HG03280 (cell line): ENCODE measurements at regions not wholly inside any gene's neighbourhood (a gene's known extent, or its start where the extent isn't known, plus 50 kb on each side); places are given as distances from the start of the nearest gene placed in this dataset.

Experiments
- ATAC-seq: cut with Tn5 transposase; IDR thresholded peaks from one replicate; pipeline ENCODE4 v1.9.1; 2021; ENCODE audit warnings: mild to moderate bottlenecking, moderate library complexity; ENCODE audit not compliant: unreplicated experiment

- ATAC-seq = no peak
Measured at GRCh38 chr9:74303945-74304344, 193.2 kb upstream of the RORB start.

DNA sequence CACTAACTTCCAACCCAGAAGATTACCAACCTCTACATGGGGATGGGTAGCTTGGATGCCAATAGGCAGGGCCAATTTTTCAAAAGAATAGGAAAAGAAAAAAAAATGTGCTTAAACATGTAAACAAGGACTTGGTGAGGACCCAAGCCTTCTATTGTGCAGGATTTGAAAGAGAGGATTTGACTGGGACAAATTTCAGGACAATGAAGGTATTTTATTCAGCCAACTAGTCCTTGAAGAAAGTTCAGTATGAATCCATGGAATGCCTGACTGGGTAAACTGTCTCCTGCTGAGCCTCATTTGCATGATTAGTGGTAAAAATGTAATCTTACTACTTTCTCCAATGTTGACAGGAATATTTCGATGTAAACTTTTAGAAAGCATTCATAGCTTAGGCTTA lies 192.5 kb upstream of the RORB start:
- no peak for ATAC-seq

DNA sequence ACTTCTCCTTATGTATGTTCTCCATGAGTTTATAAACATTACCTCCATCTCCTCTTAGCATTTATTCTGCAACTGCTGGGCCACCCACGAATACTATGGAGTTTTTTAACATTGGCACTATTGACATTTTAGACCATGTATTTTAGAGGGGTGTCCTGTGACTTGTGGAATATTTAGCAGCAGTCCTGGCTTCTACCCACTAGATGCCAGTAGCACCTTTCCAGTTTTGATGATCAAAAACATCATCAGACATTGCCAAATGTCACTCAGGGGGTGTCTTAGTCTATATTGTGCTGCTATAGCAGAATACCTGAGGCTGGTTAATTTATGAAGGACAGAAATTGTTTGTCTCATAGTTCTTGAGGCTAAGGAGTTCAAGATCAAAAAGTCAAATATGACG lies 187.5 kb upstream of the RORB start:
- no peak for ATAC-seq

- ATAC-seq = no peak
Measured at GRCh38 chr9:74317235-74317634, 179.9 kb upstream of the RORB start.

GRCh38 chr9:74321396-74321795 lies 175.7 kb upstream of the RORB start:
- no peak for ATAC-seq

DNA sequence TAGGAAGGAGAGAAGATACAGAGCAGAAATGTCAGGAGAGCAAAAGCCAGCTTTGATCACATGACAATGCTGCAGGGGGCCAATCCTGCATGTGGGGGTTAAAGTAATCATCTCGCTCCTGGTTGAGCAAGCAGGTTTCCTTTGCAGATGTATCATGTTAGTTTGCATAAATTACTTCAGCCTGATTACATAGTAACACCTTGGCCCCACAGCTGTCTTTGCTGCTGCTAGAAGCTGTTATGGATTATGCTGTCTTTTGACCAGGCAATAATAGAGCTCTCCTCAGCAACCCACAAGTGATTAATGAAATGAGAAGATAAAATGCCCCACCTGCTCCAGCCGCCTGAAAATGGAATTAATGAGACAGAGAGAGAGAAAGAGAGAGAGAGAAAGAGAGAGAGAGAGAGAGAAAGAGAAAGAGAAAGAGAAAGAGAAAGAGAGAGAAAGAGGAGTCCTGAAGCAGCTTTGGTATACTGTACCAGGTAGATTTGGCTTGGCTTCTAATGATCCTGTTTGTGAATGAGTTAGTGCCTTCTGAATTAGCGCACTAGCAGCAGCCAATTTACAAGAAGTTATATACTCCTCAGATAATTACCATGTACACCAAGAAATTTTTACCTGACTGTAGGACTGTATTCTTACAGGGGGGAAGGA lies 174.3 kb upstream of the RORB start:
- ATAC-seq = no peak

- no peak for ATAC-seq
Measured at GRCh38 chr9:74330487-74331214, 166.5 kb upstream of the RORB start.

DNA sequence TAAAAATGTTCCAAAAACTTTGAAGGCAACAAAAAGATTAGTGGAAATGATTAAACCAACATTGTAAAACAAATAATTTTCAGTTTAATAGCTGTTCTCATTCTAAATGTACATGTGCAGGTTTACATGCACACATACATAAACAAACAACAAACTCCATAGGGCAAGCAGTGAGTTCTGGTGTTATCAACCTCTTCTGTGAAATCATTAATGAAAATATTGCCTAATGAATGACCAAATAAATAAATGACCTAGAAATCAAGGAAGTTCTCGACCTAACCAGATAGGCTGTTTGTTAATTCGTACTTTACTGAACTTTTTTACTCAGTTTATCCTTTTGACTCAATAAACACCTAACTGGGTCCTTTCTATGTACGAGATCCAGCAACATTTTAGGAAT lies 165.5 kb upstream of the RORB start:
- ATAC-seq = no peak

DNA sequence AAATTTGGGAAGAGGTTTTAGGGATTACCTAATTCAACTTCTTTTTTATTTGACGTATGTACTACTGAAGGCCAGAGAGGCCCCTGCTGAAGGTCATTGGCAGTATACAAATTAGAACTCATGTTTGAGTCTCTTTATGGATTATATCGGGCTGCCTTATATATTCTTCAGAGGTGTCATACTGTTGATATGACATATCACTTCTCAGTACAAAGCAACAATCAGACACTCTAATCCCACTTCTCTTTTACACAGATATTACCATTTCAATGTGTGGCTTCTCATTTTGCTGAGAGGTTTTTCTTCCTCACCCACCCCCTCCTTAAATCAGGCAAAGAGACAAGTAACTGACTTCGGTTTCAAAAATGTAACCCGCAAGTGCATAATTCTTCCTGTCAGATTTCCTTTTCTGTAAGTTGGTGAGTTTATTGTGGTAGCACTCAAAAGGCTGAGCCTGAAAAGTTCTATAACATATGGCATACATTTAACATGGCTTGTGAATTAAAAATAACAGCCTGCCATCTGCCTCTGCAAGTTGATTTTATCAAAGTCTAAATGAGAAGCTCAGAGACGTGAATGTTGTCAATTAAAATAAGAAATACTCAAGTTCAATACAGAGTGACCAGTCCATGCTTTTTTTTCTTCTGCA lies 163.6 kb upstream of the RORB start:
- ATAC-seq = no peak

- no peak for ATAC-seq
Measured at GRCh38 chr9:74334271-74334670, 162.9 kb upstream of the RORB start.

GRCh38 chr9:74336161-74336560 lies 161.0 kb upstream of the RORB start:
- no peak for ATAC-seq

- no peak for ATAC-seq
Measured at GRCh38 chr9:74348777-74349176, 148.4 kb upstream of the RORB start.

DNA sequence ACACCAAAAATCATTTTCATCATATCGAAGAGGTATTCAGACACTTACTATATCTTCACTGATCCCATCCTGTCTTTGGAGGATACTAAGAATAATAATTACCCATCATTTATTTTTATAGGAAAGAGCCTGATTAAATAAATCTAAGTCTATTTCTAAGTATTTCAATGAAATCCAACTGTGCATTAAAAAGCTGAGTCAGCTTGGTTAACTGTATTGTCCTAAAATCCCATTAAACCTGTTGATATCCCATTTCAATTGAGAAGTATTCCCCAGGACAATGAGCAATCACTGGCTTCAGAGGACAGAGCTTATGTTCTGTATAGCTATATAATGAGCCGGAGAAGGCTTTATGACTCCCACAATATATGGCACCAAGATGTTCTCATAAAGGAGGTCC lies 142.0 kb upstream of the RORB start:
- ATAC-seq = no peak

GRCh38 chr9:74357577-74357976 lies 139.6 kb upstream of the RORB start:
- ATAC-seq = no peak

DNA sequence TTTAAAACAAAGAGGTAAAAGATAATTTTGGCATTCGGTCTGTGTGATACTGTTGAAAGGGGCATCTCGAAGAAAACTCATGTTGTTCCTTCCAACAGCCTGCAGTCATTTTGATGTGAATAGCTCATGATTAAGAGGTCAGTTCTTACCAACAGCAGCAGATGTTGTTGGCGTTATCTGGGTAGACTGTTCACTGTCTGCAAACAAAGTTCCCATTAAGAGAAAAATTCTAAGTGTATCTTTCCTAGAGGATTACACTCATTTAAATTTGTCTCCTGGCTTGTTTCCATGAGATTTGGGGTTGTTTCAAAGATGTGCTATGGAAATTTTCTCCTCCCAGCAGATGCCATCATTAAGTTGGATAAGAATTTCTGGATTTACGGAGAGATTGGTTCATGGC lies 138.2 kb upstream of the RORB start:
- ATAC-seq = no peak

DNA sequence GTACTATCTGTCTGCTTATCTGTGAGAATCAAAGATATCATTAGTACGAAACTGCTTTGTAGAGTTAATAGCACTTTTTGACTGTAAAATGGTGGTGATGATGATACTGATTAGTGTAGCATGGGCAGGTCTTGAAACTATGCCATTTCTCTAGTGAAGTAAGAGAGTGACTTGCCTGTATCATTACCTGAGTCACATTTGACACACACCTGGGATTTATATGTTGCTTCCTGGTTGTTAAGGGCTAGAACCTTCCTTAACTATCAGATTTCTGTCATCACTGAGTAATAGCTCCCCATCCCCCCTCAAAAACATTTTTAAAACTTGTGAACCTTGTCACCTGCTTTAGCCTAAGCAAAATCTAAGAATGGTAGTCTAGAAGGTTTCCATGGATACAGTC lies 135.6 kb upstream of the RORB start:
- no peak for ATAC-seq

- no peak for ATAC-seq
Measured at GRCh38 chr9:74362423-74362822, 134.7 kb upstream of the RORB start.

DNA sequence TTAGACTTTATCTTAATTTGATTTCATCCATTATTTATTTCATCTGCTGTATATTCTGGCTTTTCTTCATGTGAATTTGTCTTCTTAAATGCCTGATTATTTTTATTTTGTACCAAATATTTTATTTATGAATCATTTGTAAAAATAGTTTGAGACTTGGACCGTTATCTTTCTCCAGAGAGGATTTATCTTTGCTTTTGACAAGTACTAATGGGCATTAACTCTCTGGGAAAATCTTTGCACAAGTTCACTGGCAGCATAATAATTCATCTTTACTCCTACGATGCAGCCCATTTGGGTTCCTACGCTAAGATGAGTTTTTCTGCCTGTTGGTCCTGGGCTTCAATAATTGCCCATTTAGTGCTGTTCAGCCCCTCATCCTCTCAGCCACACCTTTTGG lies 131.0 kb upstream of the RORB start:
- ATAC-seq = no peak

- no peak for ATAC-seq
Measured at GRCh38 chr9:74369844-74370243, 127.3 kb upstream of the RORB start.

DNA sequence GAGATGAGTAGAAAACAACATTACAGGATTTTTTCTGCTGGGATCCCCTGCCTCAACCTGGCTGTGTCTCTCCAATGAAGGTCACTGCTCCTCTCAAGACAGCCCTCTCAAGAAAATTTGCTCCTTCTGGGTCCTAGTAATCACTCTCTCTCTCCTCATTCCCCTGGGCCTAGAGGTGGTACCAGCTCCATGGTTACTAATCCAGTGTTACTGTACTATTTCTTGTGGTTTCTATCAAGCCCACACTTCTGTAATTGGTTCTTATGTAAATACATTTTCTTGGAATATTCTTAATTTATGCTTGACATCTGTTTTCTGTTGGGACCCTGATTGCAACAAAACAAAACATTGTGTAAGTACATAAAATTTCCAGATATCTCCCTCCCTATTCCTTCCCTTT lies 123.8 kb upstream of the RORB start:
- no peak for ATAC-seq

- peak; percentile 67 for ATAC-seq
Measured at GRCh38 chr9:74379718-74380117, 117.4 kb upstream of the RORB start.

GRCh38 chr9:74391816-74392215 lies 105.3 kb upstream of the RORB start:
- ATAC-seq = no peak
